H1 (cell line): ENCODE measurements at regions not wholly inside any gene's neighbourhood (a gene's known extent, or its start where the extent isn't known, plus 50 kb on each side); places are given as distances from the start of the nearest gene placed in this dataset.

Experiments used
- CTCF ChIA-PET: fragments of 300-600 bp; sonication (Branson Sonifier 250); formaldehyde crosslinking; loops from one replicate; lab custom pipeline; 2021; ENCODE audit not compliant: partially characterized antibody; lab: Charles Lee
- POLR2A ChIA-PET: fragments of 300-600 bp; sonication (Branson Sonifier 250); formaldehyde crosslinking; loops from one replicate; lab custom pipeline; 2021; ENCODE audit warnings: inconsistent platforms; ENCODE audit not compliant: partially characterized antibody; lab: Charles Lee
- DNase-seq, 2 experiments: peaks; one replicate each; pipeline versions ENCODE4 v3.0.0 to v3.0.0-alpha.2; 2010 to 2022; ENCODE audit warnings: low spot score in 2 of 2, low read depth in 1 of 2, mixed read lengths in 1 of 2
- FAIRE-seq: peaks from 2 replicates; lab custom pipeline; 2011; peaks lifted over from hg19 to GRCh38; lab: Jason Lieb, UNC
- H2AFZ ChIP-seq: 2 replicates; pipeline ENCODE4 v1.8.1; 2012; ENCODE audit warnings: low read length, inconsistent platforms
- H2AK5ac ChIP-seq: 2 replicates; pipeline ENCODE4 v1.6.1; 2013; ENCODE audit warnings: low read depth, low read length
- H2BK120ac ChIP-seq: replicated peaks from 2 replicates; pipeline ENCODE3; 2013; ENCODE audit warnings: low read depth, low read length, inconsistent platforms
- H2BK12ac ChIP-seq: 2 replicates; pipeline ENCODE4 v1.6.1; 2013; ENCODE audit warnings: low read depth, low read length
- H2BK15ac ChIP-seq: 2 replicates; pipeline ENCODE4 v1.6.1; 2013; ENCODE audit warnings: low read length
- H2BK20ac ChIP-seq: 2 replicates; pipeline ENCODE4 v1.6.1; 2013; ENCODE audit warnings: low read length
- H2BK5ac ChIP-seq: 2 replicates; pipeline ENCODE4 v1.6.1; 2013; ENCODE audit warnings: low read depth, low read length
- H3K14ac ChIP-seq: 2 replicates; pipeline ENCODE4 v1.6.1; 2013; ENCODE audit warnings: inconsistent platforms; ENCODE audit not compliant: insufficient read length
- H3K18ac ChIP-seq: 2 replicates; pipeline ENCODE4 v1.6.1; 2013; ENCODE audit warnings: low read length; ENCODE audit errors: extremely low read depth
- H3K23ac ChIP-seq: 2 replicates; pipeline ENCODE4 v1.6.1; 2013; ENCODE audit warnings: inconsistent platforms; ENCODE audit not compliant: insufficient read length
- H3K23me2 ChIP-seq: 2 replicates; pipeline ENCODE4 v1.6.1; 2013; ENCODE audit warnings: low read depth, low read length
- H3K27ac ChIP-seq: 2 replicates; pipeline ENCODE4 v1.6.1; 2011; ENCODE audit warnings: low read depth, low read length, inconsistent platforms
- H3K27me3 ChIP-seq, 4 experiments: replicated peaks in 1 of 4; 1 replicate in 1 of 4; 2 replicates in 3 of 4; pipeline versions ENCODE4 v1.6.1 to v1.8.1; 2011 to 2013; ENCODE audit warnings: low read length in 3 of 4, mild to moderate bottlenecking in 3 of 4, inconsistent platforms in 2 of 4, mixed read lengths in 2 of 4, moderate library complexity in 1 of 4; ENCODE audit not compliant: control insufficient read depth in 3 of 4, insufficient read depth in 3 of 4; ENCODE audit errors: extremely low read depth in 1 of 4
- H3K36me3 ChIP-seq, 4 experiments: 2 replicates each; pipeline versions ENCODE4 v1.6.1 to v1.8.1; 2011 to 2013; ENCODE audit warnings: mild to moderate bottlenecking in 4 of 4, low read length in 3 of 4, moderate library complexity in 2 of 4, control low read depth in 1 of 4, inconsistent platforms in 1 of 4; ENCODE audit not compliant: insufficient read depth in 4 of 4, control insufficient read depth in 2 of 4
- H3K4ac ChIP-seq: replicated peaks from 2 replicates; pipeline ENCODE3; 2013; ENCODE audit warnings: low read length, low read depth, mixed read lengths, inconsistent platforms; ENCODE audit not compliant: insufficient read length
- H3K4me1 ChIP-seq, 4 experiments: replicated peaks in 1 of 4; 1 replicate in 1 of 4; 2 replicates in 3 of 4; pipeline versions ENCODE4 v1.6.1 to v1.8.1; 2011 to 2013; ENCODE audit warnings: low read length in 3 of 4, inconsistent platforms in 2 of 4, mixed read lengths in 1 of 4; ENCODE audit not compliant: insufficient read depth in 4 of 4, control insufficient read depth in 3 of 4
- H3K4me2 ChIP-seq, 2 experiments: 2 replicates each; pipeline versions ENCODE4 v1.6.1 to v1.8.1; 2011 to 2013; ENCODE audit warnings: low read depth in 2 of 2, low read length in 2 of 2, control low read depth in 1 of 2, inconsistent platforms in 1 of 2, mild to moderate bottlenecking in 1 of 2; ENCODE audit not compliant: insufficient read depth in 1 of 2
- H3K4me3 ChIP-seq, 4 experiments: fragments of 200-600, 300-600 bp in 1 of 4; sonication (generic), shearing (Covaris generic), sonication (Bioruptor Twin) in 1 of 4; 2 replicates each; pipeline versions ENCODE4 v1.5.1 to v1.8.1; 2011 to 2016; ENCODE audit warnings: low read length in 4 of 4, low read depth in 3 of 4, control low read depth in 2 of 4, inconsistent platforms in 2 of 4, mild to moderate bottlenecking in 2 of 4, mixed read lengths in 1 of 4, moderate library complexity in 1 of 4; ENCODE audit not compliant: insufficient read depth in 2 of 4; ENCODE audit errors: extremely low read depth in 1 of 4
- H3K56ac ChIP-seq: replicated peaks from 2 replicates; pipeline ENCODE3; 2013; ENCODE audit warnings: low read depth, mild to moderate bottlenecking, mixed read lengths, low read length, inconsistent platforms; ENCODE audit not compliant: insufficient read length
- H3K79me1 ChIP-seq: 2 replicates; pipeline ENCODE4 v1.6.1; 2013; ENCODE audit warnings: low read depth, low read length, control low read depth
- H3K79me2 ChIP-seq, 2 experiments: 2 replicates each; pipeline versions ENCODE4 v1.6.1 to v1.8.1; 2012 to 2013; ENCODE audit warnings: low read length in 2 of 2, mild to moderate bottlenecking in 2 of 2, inconsistent platforms in 1 of 2; ENCODE audit not compliant: insufficient read depth in 2 of 2, control insufficient read depth in 1 of 2
- H3K9ac ChIP-seq, 4 experiments: replicated peaks in 1 of 4; 1 replicate in 1 of 4; 2 replicates in 3 of 4; pipeline versions ENCODE4 v1.6.1 to v1.8.1; 2011 to 2013; ENCODE audit warnings: low read depth in 3 of 4, low read length in 3 of 4, control low read depth in 2 of 4, mild to moderate bottlenecking in 2 of 4, moderate library complexity in 2 of 4, inconsistent platforms in 1 of 4; ENCODE audit errors: extremely low read depth in 1 of 4
- H3K9me3 ChIP-seq, 2 experiments: 2 replicates each; pipeline versions ENCODE4 v1.6.1 to v1.8.1; 2012 to 2013; ENCODE audit warnings: mild to moderate bottlenecking in 2 of 2, moderate library complexity in 2 of 2, control low read depth in 1 of 2, inconsistent platforms in 1 of 2, low read depth in 1 of 2, low read length in 1 of 2, mixed read lengths in 1 of 2; ENCODE audit not compliant: insufficient read depth in 2 of 2
- H4K20me1 ChIP-seq, 2 experiments: replicated peaks in 1 of 2; 2 replicates each; pipeline versions ENCODE3 to v1.8.1; 2011 to 2013; ENCODE audit warnings: inconsistent platforms in 2 of 2, low read length in 2 of 2, mild to moderate bottlenecking in 1 of 2; ENCODE audit not compliant: insufficient read depth in 2 of 2, control insufficient read depth in 1 of 2
- H4K5ac ChIP-seq: 2 replicates; pipeline ENCODE4 v1.6.1; 2013; ENCODE audit warnings: low read length, low read depth, mixed read lengths, inconsistent platforms; ENCODE audit not compliant: insufficient read length
- H4K8ac ChIP-seq: 2 replicates; pipeline ENCODE4 v1.8.0; 2013; ENCODE audit warnings: mild to moderate bottlenecking, moderate library complexity, low read length, inconsistent platforms; ENCODE audit not compliant: insufficient read depth; ENCODE audit errors: extremely low read depth
- H4K91ac ChIP-seq: replicated peaks from 2 replicates; pipeline ENCODE3; 2013; ENCODE audit warnings: low read length, mixed read lengths, inconsistent platforms; ENCODE audit not compliant: insufficient read length
- GTF2F1 ChIP-seq: IDR thresholded peaks from 2 replicates; pipeline ENCODE4 v1.6.1; 2012; ENCODE audit warnings: low read depth, low read length, improper control_type of control experiment, borderline replicate concordance
- WGBS, 2 experiments: shearing (Covaris generic) in 1 of 2; methylation state at CpG; one replicate each; pipeline versions ENCODE4 v1.1.6 to v1.1.7; 2013 to 2015; ENCODE audit warnings: low lambda C conversion rate in 2 of 2, mixed read lengths in 2 of 2, inconsistent platforms in 1 of 2, low coverage in 1 of 2, missing lambda C conversion rate in 1 of 2; ENCODE audit not compliant: insufficient replicate concordance in 2 of 2, insufficient coverage in 1 of 2, insufficient read length in 1 of 2; ENCODE audit errors: extremely low coverage in 1 of 2, missing lambda C conversion rate in 1 of 2; 5-methylcytosine and 5-hydroxymethylcytosine counted together

- ChIA-PET POLR2A (no interaction called here), CTCF (interaction anchor here (0.8 to 1.0 kb wide), 5 partner anchors 9 to 145 kb away, joined by 3 to 4 read pairs (median 3); no protein-coding TSS in a partner anchor)
- no peak overlapping the region for H2BK5ac ChIP-seq
- no peaks in the 10 kb centered on the region for H3K23me2 ChIP-seq
- no peaks in the 10 kb centered on the region for H3K4me1 ChIP-seq
- H2BK15ac ChIP-seq: no peak overlapping the region
- no peak for DNase-seq
- no peaks in the 10 kb centered on the region for H3K27me3 ChIP-seq
- no peaks in the 10 kb centered on the region for H3K79me1 ChIP-seq
- H3K79me2 ChIP-seq: no peaks in the 10 kb centered on the region
- H2BK20ac ChIP-seq: no peak overlapping the region
- H4K20me1 ChIP-seq: no peaks in the 10 kb centered on the region
- no peak overlapping the region for H2AK5ac ChIP-seq
- no peak for FAIRE-seq
- H4K91ac ChIP-seq: no peak overlapping the region
- H2BK120ac ChIP-seq: no peak overlapping the region
- H3K14ac ChIP-seq: no peak overlapping the region
- H2BK12ac ChIP-seq: no peak overlapping the region
- no peak overlapping the region for H3K23ac ChIP-seq
- no peaks in the 10 kb centered on the region for H3K36me3 ChIP-seq
- no peak overlapping the region for H3K4ac ChIP-seq
- H3K9me3 ChIP-seq: no peaks in the 10 kb centered on the region
- H4K8ac ChIP-seq: no peak overlapping the region
- no peak overlapping the region for H3K56ac ChIP-seq
- H3K27ac ChIP-seq: no peak overlapping the region
- H3K9ac ChIP-seq: no peak overlapping the region
- WGBS, 2 experiments: 76% methylated on average over 3 of the region's 3 CpGs; no CpG with 5 or more reads in 1 of the 2 experiments
- no peak for TF ChIP-seq GTF2F1
- H3K18ac ChIP-seq: no peak overlapping the region
- no peak overlapping the region for H3K4me2 ChIP-seq
- H2AFZ ChIP-seq: no peak overlapping the region
- H4K5ac ChIP-seq: no peak overlapping the region
- no peak overlapping the region for H3K4me3 ChIP-seq
Measured at GRCh38 chr3:16103472-16103871, 71.0 kb upstream of the GALNT15 start.
